Astrocyte (in vitro differentiated cells and primary cell): ENCODE measurements at regions not wholly inside any gene's neighbourhood (a gene's known extent, or its start where the extent isn't known, plus 50 kb on each side); places are given as distances from the start of the nearest gene placed in this dataset.

Experiments
- DNase-seq: peaks from one replicate; pipeline ENCODE4 v3.0.0-alpha.2; 2010; ENCODE audit warnings: low read depth
- FAIRE-seq: peaks from 2 replicates; lab custom pipeline; 2011; peaks lifted over from hg19 to GRCh38; lab: Jason Lieb, UNC
- H2AFZ ChIP-seq: 2 replicates; pipeline ENCODE4 v1.6.0; 2012; ENCODE audit warnings: low read depth, low read length, inconsistent platforms
- H3K27ac ChIP-seq: 2 replicates; pipeline ENCODE4 v1.5.1; 2011; ENCODE audit warnings: low read depth, low read length, inconsistent platforms
- H3K27me3 ChIP-seq: 2 replicates; pipeline ENCODE4 v1.6.0; 2011; ENCODE audit warnings: low read length, inconsistent platforms; ENCODE audit not compliant: insufficient read depth
- H3K36me3 ChIP-seq: 2 replicates; pipeline ENCODE4 v1.5.1; 2011; ENCODE audit warnings: low read length, inconsistent platforms; ENCODE audit not compliant: insufficient read depth
- H3K4me1 ChIP-seq: 2 replicates; pipeline ENCODE4 v1.5.1; 2011; ENCODE audit warnings: low read length, inconsistent platforms; ENCODE audit not compliant: insufficient read depth
- H3K4me2 ChIP-seq: 2 replicates; pipeline ENCODE4 v1.6.0; 2012; ENCODE audit warnings: low read length, inconsistent platforms
- H3K4me3 ChIP-seq: 2 replicates; pipeline ENCODE4 v1.5.1; 2011; ENCODE audit warnings: low read depth, mild to moderate bottlenecking, low read length, inconsistent platforms; ENCODE audit not compliant: insufficient read depth
- H3K79me2 ChIP-seq: 2 replicates; pipeline ENCODE4 v1.6.0; 2012; ENCODE audit warnings: mild to moderate bottlenecking, low read length, inconsistent platforms; ENCODE audit not compliant: insufficient read depth
- H3K9ac ChIP-seq: 2 replicates; pipeline ENCODE4 v1.6.0; 2012; ENCODE audit warnings: mild to moderate bottlenecking, low read length, inconsistent platforms
- H3K9me3 ChIP-seq: 2 replicates; pipeline ENCODE4 v1.5.1; 2012; ENCODE audit warnings: low read depth, mild to moderate bottlenecking, low read length, inconsistent platforms; ENCODE audit not compliant: insufficient read depth
- H4K20me1 ChIP-seq: 2 replicates; pipeline ENCODE4 v1.6.0; 2012; ENCODE audit warnings: low read length, inconsistent platforms; ENCODE audit not compliant: insufficient read depth
- H3K27ac Mint-ChIP-seq: one replicate; pipeline ENCODE4 v1.8.0; 2021; ENCODE audit warnings: mild to moderate bottlenecking, mixed read lengths; ENCODE audit not compliant: unreplicated experiment
- H3K27me3 Mint-ChIP-seq: one replicate; pipeline ENCODE4 v1.8.0; 2021; ENCODE audit warnings: low read depth, mixed read lengths; ENCODE audit not compliant: unreplicated experiment
- H3K36me3 Mint-ChIP-seq: one replicate; pipeline ENCODE4 v1.8.0; 2021; ENCODE audit warnings: low read depth, mixed read lengths; ENCODE audit not compliant: unreplicated experiment
- H3K4me1 Mint-ChIP-seq: one replicate; pipeline ENCODE4 v1.8.0; 2021; ENCODE audit warnings: low read depth, mixed read lengths; ENCODE audit not compliant: unreplicated experiment
- H3K4me3 Mint-ChIP-seq: one replicate; pipeline ENCODE4 v1.8.0; 2021; ENCODE audit warnings: mild to moderate bottlenecking, moderate library complexity, mixed read lengths; ENCODE audit not compliant: unreplicated experiment
- H3K9me3 Mint-ChIP-seq: one replicate; pipeline ENCODE4 v1.8.0; 2021; ENCODE audit warnings: mild to moderate bottlenecking, mixed read lengths; ENCODE audit not compliant: unreplicated experiment
- EZH2 ChIP-seq: IDR thresholded peaks from 2 replicates; pipeline ENCODE4 v1.6.1; 2012; ENCODE audit warnings: mild to moderate bottlenecking, low read length, inconsistent platforms; ENCODE audit not compliant: insufficient read depth
- TF ChIP-seq, protein P1 (sequence below): IDR thresholded peaks from 2 replicates; pipeline ENCODE4 v1.5.1; 2011; ENCODE audit warnings: low read depth, mild to moderate bottlenecking, inconsistent platforms, low read length, moderate library complexity; ENCODE audit not compliant: insufficient read depth

DNA sequence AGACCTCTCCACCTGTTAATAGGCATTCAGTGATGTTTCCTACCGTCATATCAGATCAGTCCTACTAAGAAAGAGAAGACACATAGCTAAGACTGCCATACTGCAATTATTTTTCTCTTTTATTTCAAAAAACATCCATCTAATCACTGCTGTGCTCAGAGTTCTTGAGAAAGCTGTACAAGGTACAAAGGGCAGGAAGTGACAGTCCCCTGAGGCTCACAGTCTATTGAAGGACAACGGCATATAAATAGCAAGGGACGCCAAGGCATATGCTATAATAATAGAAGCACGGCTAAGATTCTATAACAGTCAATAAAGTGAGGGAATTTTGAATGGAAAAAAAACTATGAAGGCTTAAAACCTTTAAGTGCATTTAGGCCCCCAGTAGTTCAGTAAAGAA lies 415.3 kb upstream of the NRP1 start:
- H3K4me1 Mint-ChIP-seq, result no peaks in the 10 kb centered on the region
- FAIRE-seq (no peak), DNase-seq (no peak)
- no peaks in the 10 kb centered on the region for H3K9me3 ChIP-seq
- no peak overlapping the region for H3K4me2 ChIP-seq
- H3K79me2 ChIP-seq, result no peaks in the 10 kb centered on the region
- H3K4me3 ChIP-seq, result no peak overlapping the region
- H3K27ac Mint-ChIP-seq, result no peak overlapping the region
- H3K36me3 Mint-ChIP-seq, result no peaks in the 10 kb centered on the region
- peaks cover 13% of the 10 kb centered on the region for H3K27me3 Mint-ChIP-seq
- no peaks in the 10 kb centered on the region for H3K4me1 ChIP-seq
- H3K27ac ChIP-seq, result no peak overlapping the region
- no peak for TF ChIP-seq EZH2
- TF ChIP-seq, protein P1, sequence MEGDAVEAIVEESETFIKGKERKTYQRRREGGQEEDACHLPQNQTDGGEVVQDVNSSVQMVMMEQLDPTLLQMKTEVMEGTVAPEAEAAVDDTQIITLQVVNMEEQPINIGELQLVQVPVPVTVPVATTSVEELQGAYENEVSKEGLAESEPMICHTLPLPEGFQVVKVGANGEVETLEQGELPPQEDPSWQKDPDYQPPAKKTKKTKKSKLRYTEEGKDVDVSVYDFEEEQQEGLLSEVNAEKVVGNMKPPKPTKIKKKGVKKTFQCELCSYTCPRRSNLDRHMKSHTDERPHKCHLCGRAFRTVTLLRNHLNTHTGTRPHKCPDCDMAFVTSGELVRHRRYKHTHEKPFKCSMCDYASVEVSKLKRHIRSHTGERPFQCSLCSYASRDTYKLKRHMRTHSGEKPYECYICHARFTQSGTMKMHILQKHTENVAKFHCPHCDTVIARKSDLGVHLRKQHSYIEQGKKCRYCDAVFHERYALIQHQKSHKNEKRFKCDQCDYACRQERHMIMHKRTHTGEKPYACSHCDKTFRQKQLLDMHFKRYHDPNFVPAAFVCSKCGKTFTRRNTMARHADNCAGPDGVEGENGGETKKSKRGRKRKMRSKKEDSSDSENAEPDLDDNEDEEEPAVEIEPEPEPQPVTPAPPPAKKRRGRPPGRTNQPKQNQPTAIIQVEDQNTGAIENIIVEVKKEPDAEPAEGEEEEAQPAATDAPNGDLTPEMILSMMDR, result no peak
- H3K27me3 ChIP-seq, result peaks cover 5% of the 10 kb centered on the region
- no peak overlapping the region for H3K4me3 Mint-ChIP-seq
- H3K36me3 ChIP-seq, result no peaks in the 10 kb centered on the region
- peaks cover 2% of the 10 kb centered on the region for H3K9me3 Mint-ChIP-seq
- no peak overlapping the region for H3K9ac ChIP-seq
- H2AFZ ChIP-seq, result no peak overlapping the region
- H4K20me1 ChIP-seq, result no peaks in the 10 kb centered on the region

DNA sequence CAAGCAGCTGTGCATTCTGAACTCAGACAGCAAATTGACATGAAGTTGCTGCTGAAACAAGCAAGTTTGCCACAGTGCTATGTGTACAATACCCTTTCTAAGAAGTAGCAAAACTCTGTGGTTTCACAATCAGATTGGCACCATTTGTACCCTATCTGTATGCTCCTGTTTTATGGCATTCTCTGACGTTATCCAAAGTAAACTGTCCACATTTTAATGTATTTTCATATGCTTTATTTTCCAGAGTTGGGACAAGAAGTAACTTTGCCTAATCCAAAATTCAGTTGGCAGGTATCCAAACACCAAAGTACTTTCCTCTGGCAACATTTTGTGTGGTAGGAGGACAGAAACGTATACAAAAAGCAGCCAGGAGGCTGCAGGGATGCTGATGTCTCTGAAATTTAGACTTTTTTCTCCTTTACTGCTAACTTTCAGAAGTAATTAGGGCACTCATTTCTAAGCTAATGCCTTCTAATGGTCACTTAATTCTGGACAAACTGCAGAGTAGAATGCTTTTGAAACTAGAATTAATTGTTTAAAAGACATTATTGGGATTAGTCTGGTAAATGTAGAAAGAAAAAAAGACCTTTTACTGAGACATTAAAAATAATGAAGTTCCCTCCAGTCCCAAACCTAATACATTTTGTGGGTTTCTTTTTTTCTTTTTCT lies 414.7 kb upstream of the NRP1 start:
- Histone ChIP-seq H3K4me2 (no peak overlapping the region), H3K36me3 (no peaks in the 10 kb centered on the region), H2AFZ (no peak overlapping the region), H3K4me1 (no peaks in the 10 kb centered on the region), H3K4me3 (no peak overlapping the region), H4K20me1 (no peaks in the 10 kb centered on the region), H3K27me3 (peaks cover 5% of the 10 kb centered on the region), H3K9ac (no peak overlapping the region), H3K9me3 (no peaks in the 10 kb centered on the region), H3K27ac (no peak overlapping the region), H3K79me2 (no peaks in the 10 kb centered on the region)
- peaks cover 12% of the 10 kb centered on the region for H3K27me3 Mint-ChIP-seq
- no peaks in the 10 kb centered on the region for H3K4me1 Mint-ChIP-seq
- DNase-seq, result peak; percentile 7
- H3K4me3 Mint-ChIP-seq, result no peak overlapping the region
- H3K27ac Mint-ChIP-seq, result no peak overlapping the region
- TF ChIP-seq, protein P1, result no peak
- TF ChIP-seq EZH2, result no peak
- no peak for FAIRE-seq
- no peaks in the 10 kb centered on the region for H3K36me3 Mint-ChIP-seq
- peaks cover 2% of the 10 kb centered on the region for H3K9me3 Mint-ChIP-seq

DNA sequence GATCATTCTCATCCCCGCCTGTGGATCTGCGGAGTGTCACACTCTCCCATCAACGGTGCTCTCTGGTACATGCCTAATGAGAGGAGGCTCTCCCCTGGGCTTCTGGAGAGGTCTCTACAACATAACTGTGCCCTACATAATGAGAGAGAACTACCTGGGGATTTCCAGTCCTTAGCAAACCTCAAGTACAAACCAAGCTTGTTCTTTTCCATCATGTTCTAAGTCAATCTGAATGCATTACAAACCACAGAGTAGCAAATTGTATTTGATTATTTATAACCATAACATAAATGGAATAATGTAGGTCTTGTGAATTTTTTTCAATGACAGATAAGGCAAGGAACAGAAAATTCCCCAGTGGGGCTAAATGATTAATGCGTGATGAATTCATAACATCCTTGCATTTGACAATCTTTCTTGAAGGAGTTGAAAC lies 412.4 kb upstream of the NRP1 start:
- no peak for FAIRE-seq
- H3K4me1 Mint-ChIP-seq, result no peaks in the 10 kb centered on the region
- no peak overlapping the region for H3K4me3 Mint-ChIP-seq
- Histone ChIP-seq H2AFZ (no peak overlapping the region), H3K4me3 (no peak overlapping the region), H3K4me1 (no peaks in the 10 kb centered on the region), H3K4me2 (no peak overlapping the region), H3K9ac (no peak overlapping the region), H3K36me3 (no peaks in the 10 kb centered on the region), H3K27me3 (peaks cover 5% of the 10 kb centered on the region), H4K20me1 (no peaks in the 10 kb centered on the region), H3K27ac (no peak overlapping the region), H3K79me2 (no peaks in the 10 kb centered on the region), H3K9me3 (no peaks in the 10 kb centered on the region)
- H3K27me3 Mint-ChIP-seq, result peaks cover 10% of the 10 kb centered on the region
- no peak for TF ChIP-seq EZH2
- TF ChIP-seq, protein P1, result no peak
- no peaks in the 10 kb centered on the region for H3K36me3 Mint-ChIP-seq
- no peak overlapping the region for H3K27ac Mint-ChIP-seq
- DNase-seq, result peak; percentile 70
- no peaks in the 10 kb centered on the region for H3K9me3 Mint-ChIP-seq
